GM12873 (cell line): ENCODE measurements at regions not wholly inside any gene's neighbourhood (a gene's known extent, or its start where the extent isn't known, plus 50 kb on each side); places are given as distances from the start of the nearest gene placed in this dataset.

Source experiments
- CTCF ChIP-seq: IDR thresholded peaks from 2 replicates; pipeline ENCODE4 v1.5.1; 2012; ENCODE audit warnings: low read depth, mild to moderate bottlenecking, moderate library complexity, low read length, control low read depth; ENCODE audit not compliant: insufficient read depth; ENCODE audit errors: missing control alignments

- no peak for TF ChIP-seq CTCF
Measured at GRCh38 chr15:38826880-38827279, 262.3 kb upstream of the RASGRP1 start.

- TF ChIP-seq CTCF, result no peak
Measured at GRCh38 chr15:38828031-38828532, 263.5 kb upstream of the RASGRP1 start.

GRCh38 chr15:38829086-38829485 is 264.5 kb upstream of the RASGRP1 start:
- no peak for TF ChIP-seq CTCF

- TF ChIP-seq CTCF, result no peak
Measured at GRCh38 chr15:38842226-38842625, 277.6 kb upstream of the RASGRP1 start.

- no peak for TF ChIP-seq CTCF
Measured at GRCh38 chr15:38843051-38843501, 278.5 kb upstream of the RASGRP1 start.

- TF ChIP-seq CTCF, result no peak
Measured at GRCh38 chr15:38843736-38844590, 279.3 kb upstream of the RASGRP1 start.

- TF ChIP-seq CTCF, result no peak
Measured at GRCh38 chr15:38844736-38845135, 280.1 kb upstream of the RASGRP1 start.
